ENCODE measurements at regions not wholly inside any gene's neighbourhood (a gene's known extent, or its start where the extent isn't known, plus 50 kb on each side); places are given as distances from the start of the nearest gene placed in this dataset.
A peak's percentile ranks its signal among the peaks of the same experiment; 100 is the strongest.

GRCh38 chr13:112247471-112248405 is 128.4 kb upstream of the SPACA7 start:
- peak in 1 of 2 experiments; percentile 63 for DNase-seq

GRCh38 chr13:112248406-112248760 is 127.8 kb upstream of the SPACA7 start:
- DNase-seq, result peak; percentile 48 to 87

- DNase-seq, result peak; percentile 86 to 90
These were observed 127.1 kb upstream of the SPACA7 start for GRCh38 chr13:112248862-112249592.

GRCh38 chr13:112249644-112250610 is 126.2 kb upstream of the SPACA7 start:
- DNase-seq, result no peak

GRCh38 chr13:112250788-112251445 is 125.2 kb upstream of the SPACA7 start:
- no peak for DNase-seq

DNA sequence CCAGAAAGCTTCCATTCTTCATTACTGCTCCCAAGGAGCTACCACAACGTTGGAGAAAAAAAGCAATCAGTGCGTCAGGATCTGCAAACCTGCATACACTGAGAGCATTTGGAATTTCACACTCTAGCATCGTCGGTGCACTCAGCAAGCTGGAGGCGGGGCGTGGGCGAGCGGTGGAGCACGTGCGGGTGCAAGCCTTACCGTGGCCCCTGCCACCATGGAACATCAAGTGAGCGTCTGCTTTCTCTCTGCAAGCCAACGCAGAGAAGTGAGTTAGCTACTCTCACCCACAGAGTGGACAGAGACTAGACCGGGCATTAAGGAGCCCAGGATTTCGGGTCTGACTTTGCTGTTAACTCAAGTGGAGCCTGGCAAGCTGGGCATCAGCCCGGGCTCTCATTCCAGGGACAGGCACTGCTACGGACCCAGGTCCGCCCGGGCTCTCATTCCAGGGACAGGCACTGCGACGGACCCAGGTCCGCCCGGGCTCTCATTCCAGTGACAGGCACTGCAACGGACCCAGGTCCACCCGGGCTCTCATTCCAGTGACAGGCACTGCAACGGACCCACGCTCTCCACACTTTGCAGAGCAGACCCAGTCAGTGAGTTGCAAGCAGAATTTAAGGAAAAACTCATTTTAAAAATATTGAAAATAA is 124.1 kb upstream of the SPACA7 start:
- no peak for DNase-seq

DNA sequence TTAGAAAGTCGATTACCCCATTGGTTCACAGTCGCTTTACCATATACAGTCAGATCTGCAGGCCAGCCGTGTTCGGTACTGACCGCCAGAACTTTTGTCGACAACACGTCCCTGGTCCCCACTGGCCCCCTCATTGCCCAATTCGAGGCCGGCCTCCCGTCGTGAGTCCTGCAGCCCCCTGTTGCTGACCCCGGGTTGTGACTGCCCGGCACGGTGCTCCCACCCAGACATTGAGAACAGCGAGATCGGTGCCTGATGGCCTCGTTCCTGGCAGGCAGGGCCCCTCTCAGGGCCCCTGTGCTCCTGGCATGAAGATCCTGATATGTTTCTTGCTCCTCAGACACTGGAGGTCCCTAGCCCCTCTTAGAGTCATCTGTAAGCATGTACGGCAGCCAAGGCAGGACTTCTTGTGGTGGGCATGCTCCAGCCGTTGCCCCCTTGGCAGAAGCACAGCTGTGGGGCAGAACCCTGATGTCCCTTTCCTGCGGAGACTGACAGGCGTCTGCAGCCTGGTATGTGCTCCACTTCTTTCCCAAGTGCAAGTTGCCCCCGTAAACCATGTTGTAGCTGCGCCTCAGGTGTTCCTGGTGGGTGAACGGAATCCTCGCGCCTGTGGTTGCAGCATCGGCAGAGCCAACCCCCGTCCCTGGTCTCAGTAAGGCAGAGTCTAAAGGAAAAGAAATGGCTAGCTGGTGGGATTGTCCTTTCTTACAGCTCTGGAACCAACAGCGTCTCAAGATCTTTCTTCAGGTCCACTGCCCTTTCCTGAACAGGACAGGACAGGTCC is 123.2 kb upstream of the SPACA7 start:
- no peak for DNase-seq

- no peak for DNase-seq
These were observed 122.5 kb upstream of the SPACA7 start for GRCh38 chr13:112253631-112254030.

GRCh38 chr13:112254061-112254818 is 121.9 kb upstream of the SPACA7 start:
- no peak for DNase-seq

- no peak for DNase-seq
These were observed 121.3 kb upstream of the SPACA7 start for GRCh38 chr13:112254900-112255299.

GRCh38 chr13:112255550-112256120 is 120.5 kb upstream of the SPACA7 start:
- no peak for DNase-seq

DNA sequence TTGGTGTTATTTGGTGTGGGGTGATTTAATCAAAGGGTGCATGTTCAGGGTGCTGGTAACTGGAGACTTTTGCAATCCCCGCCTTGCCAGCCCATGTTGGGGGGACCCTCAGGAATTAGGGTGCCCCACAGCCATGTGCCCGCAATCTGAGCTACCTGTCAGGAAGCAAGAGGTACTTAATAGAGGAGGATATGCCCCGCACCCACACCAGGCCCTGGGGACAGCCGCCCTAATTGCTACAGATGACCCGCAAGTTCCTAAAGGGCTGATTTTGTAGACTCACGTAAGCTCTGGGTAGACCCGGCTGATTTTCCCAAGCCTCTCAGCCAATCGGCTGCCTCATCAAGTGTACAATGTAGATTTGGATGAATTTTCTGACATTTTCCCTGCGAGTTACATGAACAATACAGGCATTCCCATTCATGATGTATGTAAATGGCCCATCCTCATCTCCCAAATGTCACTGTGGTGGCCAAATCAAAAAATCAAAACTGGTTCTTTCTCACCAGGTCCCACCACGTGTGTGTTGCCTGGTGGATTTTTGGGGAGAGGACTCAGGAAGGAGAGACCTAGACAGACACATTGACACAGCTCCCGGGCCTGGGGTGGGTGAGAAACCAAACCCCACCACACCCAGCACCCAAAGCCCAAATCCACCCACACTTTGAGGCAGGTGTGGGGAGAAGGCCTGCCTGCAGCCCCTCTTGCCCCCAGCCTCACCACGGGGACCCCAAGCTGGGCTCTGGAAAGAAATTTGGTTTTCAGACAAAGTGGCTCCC is 119.2 kb upstream of the SPACA7 start:
- no peak for DNase-seq

DNA sequence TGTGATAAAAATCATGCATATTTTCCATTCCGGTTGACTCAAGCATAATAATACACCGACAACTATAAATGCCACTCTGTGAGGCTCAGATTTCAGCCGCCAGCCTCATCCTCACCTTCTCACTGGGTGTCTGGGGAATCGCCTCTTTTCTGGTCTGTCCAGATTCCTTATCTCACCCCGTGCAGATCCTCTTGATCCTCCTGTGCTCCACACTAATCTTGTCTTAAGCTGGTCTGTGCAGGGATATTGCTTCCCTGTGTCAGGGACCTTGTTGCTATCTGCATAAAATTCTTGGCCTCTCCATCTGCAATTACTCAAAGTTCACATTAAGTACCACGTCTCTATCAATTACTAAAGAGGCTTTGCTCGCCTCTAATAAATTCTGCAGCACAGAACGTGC is 116.6 kb upstream of the SPACA7 start:
- no peak for DNase-seq

DNA sequence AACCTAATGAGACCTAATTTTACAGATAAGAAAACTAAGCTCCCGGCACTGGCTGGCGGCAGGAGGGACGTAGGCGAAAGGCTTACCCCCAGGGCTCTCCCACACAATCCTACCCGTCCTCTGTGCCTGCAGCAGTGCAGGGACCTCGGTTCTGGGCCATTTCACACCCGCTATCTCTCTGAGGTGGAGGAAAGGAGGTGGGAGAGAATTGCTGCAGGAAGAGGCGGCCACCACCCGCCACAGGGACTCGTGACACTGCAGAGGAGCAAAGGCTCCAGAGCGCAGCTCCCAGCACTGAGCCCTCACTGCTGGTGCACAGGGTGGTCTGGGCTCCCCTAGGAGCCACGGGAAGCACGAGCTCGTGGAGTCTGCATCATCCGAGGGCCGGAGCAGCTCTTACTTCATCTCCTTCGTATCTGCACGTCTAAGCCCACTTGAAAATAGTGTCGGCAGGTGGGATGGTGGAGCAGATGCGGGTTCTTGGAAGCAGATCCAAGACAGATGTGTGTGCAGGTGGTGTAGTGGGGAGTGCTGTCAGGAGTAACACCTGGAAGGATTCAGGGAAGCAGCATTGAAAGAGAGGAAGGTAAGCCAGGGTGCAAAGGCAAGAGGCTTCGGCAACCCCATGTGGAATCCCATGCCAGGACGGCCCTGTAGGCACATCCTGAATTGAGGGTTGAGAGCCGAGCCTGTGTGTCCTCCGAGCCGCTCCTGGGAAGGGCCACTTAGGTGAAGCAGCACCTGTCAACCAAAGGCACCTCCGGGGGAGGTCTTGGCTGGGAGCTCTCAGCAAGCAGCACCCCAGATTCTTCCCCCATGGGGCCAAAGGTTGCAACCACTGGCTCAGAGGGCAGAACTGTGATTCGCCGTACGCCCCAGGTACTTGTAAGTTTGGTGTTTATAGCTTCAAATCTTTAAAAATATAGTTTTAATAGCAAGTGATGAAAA is 115.8 kb upstream of the SPACA7 start:
- DNase-seq, result no peak

GRCh38 chr13:112261924-112262323 is 114.2 kb upstream of the SPACA7 start:
- DNase-seq, result no peak

GRCh38 chr13:112263152-112263551 is 113.0 kb upstream of the SPACA7 start:
- DNase-seq, result no peak

- no peak for DNase-seq
These were observed 108.5 kb upstream of the SPACA7 start for GRCh38 chr13:112267660-112268059.

GRCh38 chr13:112270951-112271350 is 105.2 kb upstream of the SPACA7 start:
- DNase-seq, result no peak
